ENCODE measurements at regions not wholly inside any gene's neighbourhood (a gene's known extent, or its start where the extent isn't known, plus 50 kb on each side); places are given as distances from the start of the nearest gene placed in this dataset.

- H3K4me1 Mint-ChIP-seq, result no peaks in the 10 kb centered on the region
- H3K4me3 Mint-ChIP-seq, result no peak overlapping the region
- peaks cover 4% of the 10 kb centered on the region for H3K9me3 Mint-ChIP-seq
- ATAC-seq (replicated peaks), result no peak
- H3K27me3 Mint-ChIP-seq, result no peaks in the 10 kb centered on the region
- no peaks in the 10 kb centered on the region for H3K36me3 Mint-ChIP-seq (ENCODE audit: low read depth)
- no peak overlapping the region for H3K27ac Mint-ChIP-seq
These were observed 156.3 kb downstream of the SLITRK5 start for GRCh38 chr13:87827479-87827878.

DNA sequence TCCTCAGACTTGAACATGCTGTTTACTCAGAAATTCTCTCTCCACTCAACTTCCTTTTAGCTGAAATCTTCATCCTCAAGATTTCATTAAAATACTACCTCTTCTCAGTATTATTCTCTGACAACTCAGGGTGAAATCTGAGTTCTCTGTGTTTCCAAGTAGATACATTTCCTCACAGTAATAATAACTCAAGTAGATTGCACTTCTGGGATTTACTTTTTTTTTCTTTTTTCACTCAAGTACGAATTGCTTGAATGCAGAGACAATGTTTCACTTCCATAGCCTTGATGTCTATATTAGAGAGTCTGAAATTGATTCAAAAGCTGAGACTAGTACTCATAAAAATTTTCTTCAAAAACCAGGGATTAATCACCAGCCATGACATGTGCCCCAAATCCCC, 166.4 kb downstream of the SLITRK5 start:
- ATAC-seq (replicated peaks), result no peak
- peaks cover 16% of the 10 kb centered on the region for H3K9me3 Mint-ChIP-seq
- no peaks in the 10 kb centered on the region for H3K27me3 Mint-ChIP-seq
- no peak overlapping the region for H3K27ac Mint-ChIP-seq
- no peak overlapping the region for H3K4me3 Mint-ChIP-seq
- no peaks in the 10 kb centered on the region for H3K36me3 Mint-ChIP-seq (ENCODE audit: low read depth)
- no peaks in the 10 kb centered on the region for H3K4me1 Mint-ChIP-seq

- H3K9me3 Mint-ChIP-seq, result peaks cover 16% of the 10 kb centered on the region
- no peak overlapping the region for H3K4me3 Mint-ChIP-seq
- no peaks in the 10 kb centered on the region for H3K4me1 Mint-ChIP-seq
- no peak for ATAC-seq (replicated peaks)
- no peaks in the 10 kb centered on the region for H3K27me3 Mint-ChIP-seq
- H3K27ac Mint-ChIP-seq, result no peak overlapping the region
- no peaks in the 10 kb centered on the region for H3K36me3 Mint-ChIP-seq (ENCODE audit: low read depth)
These were observed 166.8 kb downstream of the SLITRK5 start for GRCh38 chr13:87837946-87838345.

DNA sequence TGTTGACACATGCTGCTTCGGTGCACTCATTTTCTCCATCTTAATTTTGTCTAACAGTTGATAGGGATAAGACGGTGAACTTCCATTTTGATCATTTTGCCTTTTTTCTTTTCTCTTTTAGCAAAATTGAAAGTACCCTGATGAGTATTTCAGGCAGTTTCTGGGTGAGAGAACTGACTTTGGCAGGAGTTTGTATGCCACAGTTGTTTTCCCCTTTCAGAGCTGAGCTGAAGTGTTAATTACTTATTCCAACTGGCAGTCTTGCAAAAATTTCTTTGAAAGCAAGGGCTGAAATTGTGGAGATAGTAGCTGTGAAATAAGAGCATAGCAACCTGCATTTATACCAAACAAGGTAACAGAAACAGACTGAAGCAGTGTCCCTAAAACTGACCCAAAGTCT, 180.2 kb downstream of the SLITRK5 start:
- Mint-ChIP-seq H3K27me3 (no peaks in the 10 kb centered on the region), H3K4me1 (no peaks in the 10 kb centered on the region), H3K27ac (no peak overlapping the region), H3K36me3 (ENCODE audit: low read depth) (no peaks in the 10 kb centered on the region), H3K4me3 (no peak overlapping the region), H3K9me3 (peaks cover 21% of the 10 kb centered on the region)
- no peak for ATAC-seq (replicated peaks)

- H3K27me3 Mint-ChIP-seq, result no peaks in the 10 kb centered on the region
- no peak overlapping the region for H3K27ac Mint-ChIP-seq
- H3K4me3 Mint-ChIP-seq, result no peak overlapping the region
- H3K9me3 Mint-ChIP-seq, result peaks cover 31% of the 10 kb centered on the region
- no peak for ATAC-seq (replicated peaks)
- no peaks in the 10 kb centered on the region for H3K36me3 Mint-ChIP-seq (ENCODE audit: low read depth)
- H3K4me1 Mint-ChIP-seq, result no peaks in the 10 kb centered on the region
These were observed 184.4 kb downstream of the SLITRK5 start for GRCh38 chr13:87855553-87855952.

GRCh38 chr13:87859261-87859660, 188.1 kb downstream of the SLITRK5 start:
- H3K27me3 Mint-ChIP-seq, result no peaks in the 10 kb centered on the region
- no peak overlapping the region for H3K27ac Mint-ChIP-seq
- peaks cover 13% of the 10 kb centered on the region for H3K9me3 Mint-ChIP-seq
- no peaks in the 10 kb centered on the region for H3K4me1 Mint-ChIP-seq
- no peak overlapping the region for H3K4me3 Mint-ChIP-seq
- ATAC-seq (replicated peaks), result no peak
- H3K36me3 Mint-ChIP-seq (ENCODE audit: low read depth), result no peaks in the 10 kb centered on the region

GRCh38 chr13:87867426-87867825, 196.3 kb downstream of the SLITRK5 start:
- no peak overlapping the region for H3K27ac Mint-ChIP-seq
- no peaks in the 10 kb centered on the region for H3K36me3 Mint-ChIP-seq (ENCODE audit: low read depth)
- peaks cover 7% of the 10 kb centered on the region for H3K9me3 Mint-ChIP-seq
- no peak for ATAC-seq (replicated peaks)
- H3K4me1 Mint-ChIP-seq, result no peaks in the 10 kb centered on the region
- H3K4me3 Mint-ChIP-seq, result no peak overlapping the region
- H3K27me3 Mint-ChIP-seq, result no peaks in the 10 kb centered on the region

GRCh38 chr13:87868731-87869130, 197.6 kb downstream of the SLITRK5 start:
- Mint-ChIP-seq H3K9me3 (peaks cover 14% of the 10 kb centered on the region), H3K27me3 (no peaks in the 10 kb centered on the region), H3K4me1 (no peaks in the 10 kb centered on the region), H3K4me3 (no peak overlapping the region), H3K36me3 (ENCODE audit: low read depth) (no peaks in the 10 kb centered on the region), H3K27ac (no peak overlapping the region)
- no peak for ATAC-seq (replicated peaks)

DNA sequence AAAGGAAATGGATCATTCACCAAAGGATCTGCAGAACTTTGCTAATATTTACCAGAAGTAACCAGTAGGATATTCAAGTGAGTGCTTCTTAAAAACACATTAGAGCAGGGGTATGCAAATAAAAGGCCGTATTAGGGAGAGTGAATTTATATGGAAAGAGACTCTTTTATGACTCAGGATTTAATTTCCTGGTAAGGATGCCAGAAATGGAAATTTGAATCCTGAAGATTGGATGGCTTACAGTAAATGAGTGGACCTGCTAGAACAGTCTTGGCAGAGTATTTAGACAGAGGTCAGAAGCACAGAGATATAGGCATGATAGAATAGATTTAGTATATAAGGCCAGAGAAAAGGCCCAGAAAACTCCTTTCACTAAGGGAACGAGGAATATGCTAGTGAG, 201.6 kb downstream of the SLITRK5 start:
- no peaks in the 10 kb centered on the region for H3K27me3 Mint-ChIP-seq
- no peak for ATAC-seq (replicated peaks)
- H3K9me3 Mint-ChIP-seq, result peaks cover 11% of the 10 kb centered on the region
- H3K27ac Mint-ChIP-seq, result no peak overlapping the region
- H3K4me3 Mint-ChIP-seq, result no peak overlapping the region
- H3K36me3 Mint-ChIP-seq (ENCODE audit: low read depth), result no peaks in the 10 kb centered on the region
- H3K4me1 Mint-ChIP-seq, result no peaks in the 10 kb centered on the region

- Mint-ChIP-seq H3K27ac (no peak overlapping the region), H3K27me3 (no peaks in the 10 kb centered on the region), H3K9me3 (peaks cover 7% of the 10 kb centered on the region), H3K36me3 (ENCODE audit: low read depth) (no peaks in the 10 kb centered on the region), H3K4me1 (no peaks in the 10 kb centered on the region), H3K4me3 (no peak overlapping the region)
- no peak for ATAC-seq (replicated peaks)
These were observed 206.3 kb downstream of the SLITRK5 start for GRCh38 chr13:87877477-87877876.

- ATAC-seq (replicated peaks), result no peak
- Mint-ChIP-seq H3K4me3 (no peak overlapping the region), H3K27ac (no peak overlapping the region), H3K4me1 (no peaks in the 10 kb centered on the region), H3K36me3 (ENCODE audit: low read depth) (no peaks in the 10 kb centered on the region), H3K27me3 (no peaks in the 10 kb centered on the region), H3K9me3 (no peaks in the 10 kb centered on the region)
These were observed 207.5 kb downstream of the SLITRK5 start for GRCh38 chr13:87878706-87879105.

GRCh38 chr13:87884884-87885283, 213.7 kb downstream of the SLITRK5 start:
- Mint-ChIP-seq H3K4me3 (no peak overlapping the region), H3K9me3 (peaks cover 5% of the 10 kb centered on the region), H3K27ac (no peak overlapping the region), H3K36me3 (ENCODE audit: low read depth) (no peaks in the 10 kb centered on the region), H3K4me1 (no peaks in the 10 kb centered on the region), H3K27me3 (no peaks in the 10 kb centered on the region)
- no peak for ATAC-seq (replicated peaks)

DNA sequence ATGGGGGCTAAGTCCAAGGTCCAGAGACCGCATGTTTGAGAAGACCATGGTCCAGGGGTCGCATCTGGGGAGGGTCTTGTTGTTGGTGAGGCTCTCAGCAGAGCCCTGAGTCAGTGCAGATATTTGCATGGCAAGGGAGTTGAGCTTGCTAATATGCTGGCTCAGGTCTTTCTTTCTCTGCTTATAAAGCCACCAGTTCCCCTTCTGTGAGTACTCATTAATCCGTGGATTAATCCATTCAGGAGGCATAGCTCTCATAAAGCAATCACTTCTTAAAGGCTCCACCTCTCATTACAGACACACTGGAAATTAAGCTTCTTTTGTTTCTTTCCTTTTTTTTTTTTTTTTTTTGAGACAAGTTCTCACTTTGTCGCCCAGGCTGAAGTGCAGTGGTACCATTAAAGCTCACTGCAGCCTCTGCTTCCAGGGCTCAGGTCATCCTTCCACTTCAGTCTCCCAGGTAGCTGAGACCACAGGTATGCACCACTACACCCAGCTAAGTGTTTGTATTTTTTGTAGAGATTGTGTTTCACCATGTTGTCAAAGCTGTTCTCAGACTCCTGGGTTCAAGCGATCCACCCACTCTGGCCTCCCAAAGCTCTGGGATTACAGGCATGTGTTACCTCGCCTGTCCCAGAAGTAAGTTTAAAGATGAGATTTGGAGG, 216.4 kb downstream of the SLITRK5 start:
- Mint-ChIP-seq H3K4me3 (no peak overlapping the region), H3K27me3 (no peaks in the 10 kb centered on the region), H3K27ac (no peak overlapping the region), H3K36me3 (ENCODE audit: low read depth) (no peaks in the 10 kb centered on the region), H3K4me1 (no peaks in the 10 kb centered on the region), H3K9me3 (peaks cover 8% of the 10 kb centered on the region)
- no peak for ATAC-seq (replicated peaks)

- H3K9me3 Mint-ChIP-seq, result peaks cover 9% of the 10 kb centered on the region
- ATAC-seq (replicated peaks), result no peak
- H3K27ac Mint-ChIP-seq, result no peak overlapping the region
- no peaks in the 10 kb centered on the region for H3K4me1 Mint-ChIP-seq
- H3K27me3 Mint-ChIP-seq, result no peaks in the 10 kb centered on the region
- H3K4me3 Mint-ChIP-seq, result no peak overlapping the region
- no peaks in the 10 kb centered on the region for H3K36me3 Mint-ChIP-seq (ENCODE audit: low read depth)
These were observed 218.1 kb downstream of the SLITRK5 start for GRCh38 chr13:87889254-87889653.

GRCh38 chr13:87893186-87893585, 222.0 kb downstream of the SLITRK5 start:
- Mint-ChIP-seq H3K4me1 (no peaks in the 10 kb centered on the region), H3K4me3 (no peak overlapping the region), H3K27ac (no peak overlapping the region), H3K27me3 (no peaks in the 10 kb centered on the region), H3K36me3 (ENCODE audit: low read depth) (no peaks in the 10 kb centered on the region), H3K9me3 (peaks cover 7% of the 10 kb centered on the region)
- no peak for ATAC-seq (replicated peaks)

GRCh38 chr13:87894059-87894458, 222.9 kb downstream of the SLITRK5 start:
- Mint-ChIP-seq H3K27me3 (no peaks in the 10 kb centered on the region), H3K4me1 (no peaks in the 10 kb centered on the region), H3K4me3 (no peak overlapping the region), H3K9me3 (peaks cover 7% of the 10 kb centered on the region), H3K36me3 (ENCODE audit: low read depth) (no peaks in the 10 kb centered on the region), H3K27ac (no peak overlapping the region)
- ATAC-seq (replicated peaks), result no peak

All from activated T-helper 17 cell treated with anti-CD3 and anti-CD28 coated beads, Interleukin-2, amount 50 U/mL, for 72 hours (primary cell).